Rectal smooth muscle tissue (tissue), 1 donor: ENCODE measurements at regions not wholly inside any gene's neighbourhood (a gene's known extent, or its start where the extent isn't known, plus 50 kb on each side); places are given as distances from the start of the nearest gene placed in this dataset.

ENCODE experiments used
- H3K27ac ChIP-seq: one replicate; pipeline ENCODE4 v1.7.0; 2013; ENCODE audit warnings: low read depth, low read length, inconsistent platforms
- H3K27me3 ChIP-seq: one replicate; pipeline ENCODE4 v1.7.0; 2013; ENCODE audit warnings: low read length; ENCODE audit not compliant: control insufficient read depth, insufficient read depth
- H3K36me3 ChIP-seq: one replicate; pipeline ENCODE4 v1.7.0; 2013; ENCODE audit warnings: low read length; ENCODE audit not compliant: control insufficient read depth, insufficient read depth
- H3K4me1 ChIP-seq: one replicate; pipeline ENCODE4 v1.7.0; 2013; ENCODE audit warnings: low read length; ENCODE audit not compliant: control insufficient read depth, insufficient read depth
- H3K4me3 ChIP-seq: one replicate; pipeline ENCODE4 v1.7.0; 2013; ENCODE audit warnings: low read length
- H3K9ac ChIP-seq: one replicate; pipeline ENCODE4 v1.7.0; 2013; ENCODE audit warnings: low read length

DNA sequence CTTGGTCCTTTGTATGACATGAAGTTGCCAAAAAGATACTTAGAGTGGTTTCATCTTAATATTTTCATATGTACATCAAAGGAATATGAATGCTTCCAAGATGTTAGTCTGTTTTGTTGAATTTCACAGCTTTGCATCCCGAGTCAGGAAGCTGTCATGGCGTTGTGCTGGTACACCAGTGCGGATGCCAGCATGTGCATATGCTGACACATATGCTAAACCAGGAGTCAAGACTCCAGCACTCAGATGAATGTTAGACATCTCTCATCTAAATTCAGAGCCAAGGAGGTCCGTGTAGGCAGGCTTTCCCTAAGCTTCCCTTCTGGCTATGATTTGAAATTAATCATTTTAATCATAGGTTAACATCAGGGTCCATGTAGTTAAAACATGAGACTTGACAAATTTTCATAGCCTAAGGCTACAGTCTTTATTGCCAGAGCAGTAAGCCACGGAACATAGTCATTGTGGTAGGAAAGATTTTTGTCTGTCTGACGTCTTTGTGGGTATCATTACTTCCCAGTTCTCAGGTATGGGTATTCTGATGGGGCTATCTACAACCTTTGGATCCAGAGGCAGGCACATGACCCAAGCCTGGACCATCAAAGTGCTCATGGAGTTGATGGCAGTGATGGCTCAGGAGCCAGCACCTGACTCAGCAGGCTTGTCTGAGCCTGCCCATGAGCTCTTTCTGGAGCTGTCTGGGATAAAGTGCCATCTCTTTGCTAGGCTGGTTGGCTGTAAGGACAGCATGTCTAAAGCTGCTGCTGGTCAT lies 246.1 kb downstream of the KCNRG start:
- no peak overlapping the region for H3K4me3 ChIP-seq
- no peaks in the 10 kb centered on the region for H3K36me3 ChIP-seq
- no peak overlapping the region for H3K9ac ChIP-seq
- H3K27ac ChIP-seq = no peak overlapping the region
- no peaks in the 10 kb centered on the region for H3K4me1 ChIP-seq
- H3K27me3 ChIP-seq = no peaks in the 10 kb centered on the region

DNA sequence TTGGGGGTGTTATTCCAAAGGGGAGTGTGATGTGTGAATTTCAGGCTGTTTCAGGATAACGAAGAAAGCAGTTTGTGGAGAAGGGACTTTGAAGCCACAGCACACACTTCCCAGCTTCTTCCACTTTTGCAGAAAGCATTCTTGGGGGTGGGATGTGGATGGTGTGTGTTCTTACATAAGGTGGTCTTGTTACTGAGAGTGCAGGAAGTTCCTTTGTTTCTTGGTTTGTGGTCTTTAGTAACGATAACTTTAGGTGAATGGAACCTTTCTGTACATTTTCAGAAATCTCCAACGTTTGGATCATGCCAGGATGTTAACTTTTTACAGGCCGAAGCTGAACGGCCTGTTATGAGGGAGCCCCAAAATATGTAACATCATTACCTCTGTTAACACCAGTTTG lies 251.8 kb downstream of the KCNRG start:
- no peaks in the 10 kb centered on the region for H3K27me3 ChIP-seq
- no peak overlapping the region for H3K9ac ChIP-seq
- H3K27ac ChIP-seq = no peak overlapping the region
- no peaks in the 10 kb centered on the region for H3K4me1 ChIP-seq
- H3K36me3 ChIP-seq = no peaks in the 10 kb centered on the region
- H3K4me3 ChIP-seq = no peak overlapping the region

DNA sequence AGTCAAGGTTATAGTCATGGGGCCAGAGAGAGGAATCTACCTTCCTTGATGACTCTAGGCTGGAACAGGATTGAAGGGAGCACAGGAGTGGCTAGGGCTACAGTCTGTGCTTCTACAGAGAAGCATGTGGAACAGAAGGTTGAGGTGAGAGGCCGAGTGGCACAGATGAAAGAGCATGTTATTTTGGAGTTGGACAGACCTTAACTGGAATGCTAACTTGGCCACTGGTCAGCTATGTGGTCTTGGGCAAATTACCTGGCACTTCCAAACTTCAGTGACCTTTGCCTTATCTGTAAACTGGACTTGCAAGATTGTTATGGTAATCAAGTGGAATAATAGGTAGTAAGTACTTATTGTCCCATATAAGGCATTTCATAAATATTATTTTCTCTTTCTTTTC lies 252.7 kb downstream of the KCNRG start:
- H3K27ac ChIP-seq = no peak overlapping the region
- no peaks in the 10 kb centered on the region for H3K36me3 ChIP-seq
- H3K27me3 ChIP-seq = no peaks in the 10 kb centered on the region
- no peaks in the 10 kb centered on the region for H3K4me1 ChIP-seq
- no peak overlapping the region for H3K4me3 ChIP-seq
- H3K9ac ChIP-seq = no peak overlapping the region

DNA sequence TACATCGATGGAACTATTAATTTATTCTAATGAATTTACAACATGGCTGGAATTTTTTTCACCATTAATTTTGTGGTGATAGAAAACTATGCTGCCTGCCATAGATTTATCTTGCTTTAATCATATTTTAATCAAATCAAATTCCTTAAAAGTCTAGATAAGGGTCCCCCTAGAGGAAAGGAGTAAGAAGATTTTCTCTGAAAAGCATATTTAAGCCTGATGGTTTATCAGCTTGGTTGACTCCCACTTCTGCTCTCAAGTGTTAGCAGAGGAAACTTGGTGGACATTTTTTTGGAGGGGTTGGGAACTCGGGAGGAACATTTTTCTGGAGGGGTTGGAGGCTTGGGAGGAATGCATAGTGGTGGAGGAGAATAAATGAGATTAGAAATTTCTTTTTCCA lies 253.3 kb downstream of the KCNRG start:
- Histone ChIP-seq H3K4me1 (no peaks in the 10 kb centered on the region), H3K27me3 (no peaks in the 10 kb centered on the region), H3K4me3 (no peak overlapping the region), H3K36me3 (no peaks in the 10 kb centered on the region), H3K27ac (no peak overlapping the region), H3K9ac (no peak overlapping the region)

DNA sequence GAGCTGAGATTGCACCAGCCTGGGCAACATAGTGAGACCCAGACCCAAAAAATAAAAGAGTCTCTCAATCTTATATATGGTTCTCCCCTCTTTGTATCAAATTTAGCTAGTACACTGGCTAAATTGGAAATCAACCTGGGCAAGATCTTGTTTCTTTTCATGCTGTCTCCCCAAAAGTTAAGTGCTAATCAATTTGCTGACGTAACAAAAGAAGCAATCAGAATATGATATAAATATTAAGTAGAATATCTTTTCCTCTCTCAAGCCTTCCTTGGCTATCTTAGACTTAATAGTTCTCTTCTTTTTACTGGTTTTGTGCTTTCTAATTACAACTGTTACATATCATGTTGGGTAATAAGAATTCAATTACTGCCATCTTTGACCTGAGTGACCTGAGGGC lies 258.9 kb downstream of the KCNRG start:
- H3K4me1 ChIP-seq = no peaks in the 10 kb centered on the region
- H3K27me3 ChIP-seq = no peaks in the 10 kb centered on the region
- H3K4me3 ChIP-seq = no peak overlapping the region
- H3K27ac ChIP-seq = no peak overlapping the region
- H3K36me3 ChIP-seq = no peaks in the 10 kb centered on the region
- no peak overlapping the region for H3K9ac ChIP-seq

DNA sequence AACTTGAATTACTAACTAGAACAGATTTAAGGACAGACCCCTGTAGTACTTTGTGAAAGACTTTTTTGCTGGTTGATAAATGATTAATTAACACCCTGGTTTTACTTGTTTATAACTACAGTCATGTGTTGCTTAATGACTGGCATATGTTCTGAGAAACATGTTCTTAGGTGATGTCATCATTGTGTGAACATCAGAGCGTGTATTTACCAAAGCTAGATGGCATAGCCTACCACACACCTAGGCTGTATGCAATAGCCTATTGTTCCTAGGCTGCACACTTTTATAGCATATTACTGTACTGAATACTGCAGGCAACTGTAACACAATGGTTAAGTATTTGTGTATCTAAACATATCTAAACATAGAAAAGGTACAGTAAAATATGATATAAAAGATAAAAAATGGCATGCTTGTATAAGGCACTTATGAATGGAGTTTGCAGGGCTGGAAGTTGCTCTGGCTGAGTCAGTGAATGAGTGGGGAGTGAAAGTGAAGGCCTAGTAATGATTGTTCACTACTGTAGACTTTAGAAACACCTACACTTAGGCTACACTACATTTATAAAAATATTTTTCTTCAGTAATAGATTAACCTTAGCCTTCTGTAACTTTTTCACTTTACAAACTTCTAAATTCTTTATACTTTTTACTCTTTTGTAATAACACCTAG lies 260.3 kb downstream of the KCNRG start:
- no peaks in the 10 kb centered on the region for H3K27me3 ChIP-seq
- no peak overlapping the region for H3K9ac ChIP-seq
- no peaks in the 10 kb centered on the region for H3K36me3 ChIP-seq
- no peak overlapping the region for H3K4me3 ChIP-seq
- no peak overlapping the region for H3K27ac ChIP-seq
- H3K4me1 ChIP-seq = no peaks in the 10 kb centered on the region

DNA sequence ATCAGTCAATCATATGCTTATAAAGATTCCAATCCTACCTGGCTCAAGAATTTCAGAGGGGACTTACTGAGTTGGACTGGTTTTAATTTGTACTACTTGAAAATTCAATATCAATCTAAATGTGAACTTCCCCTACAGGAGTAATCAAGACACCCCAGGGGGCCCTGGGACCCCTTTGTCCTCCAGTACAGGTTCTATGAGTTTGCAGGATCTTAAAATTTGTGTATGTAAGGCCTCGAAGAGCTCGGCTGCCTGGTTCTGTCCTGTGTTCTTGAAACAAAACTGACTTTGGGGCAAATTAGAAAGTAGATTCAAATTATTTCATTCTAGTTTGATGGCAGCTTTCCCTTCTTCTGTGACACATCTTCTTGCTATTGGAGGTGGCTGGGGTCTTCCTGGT lies 261.3 kb downstream of the KCNRG start:
- Histone ChIP-seq H3K36me3 (no peaks in the 10 kb centered on the region), H3K27me3 (no peaks in the 10 kb centered on the region), H3K9ac (no peak overlapping the region), H3K4me3 (no peak overlapping the region), H3K27ac (no peak overlapping the region), H3K4me1 (no peaks in the 10 kb centered on the region)

DNA sequence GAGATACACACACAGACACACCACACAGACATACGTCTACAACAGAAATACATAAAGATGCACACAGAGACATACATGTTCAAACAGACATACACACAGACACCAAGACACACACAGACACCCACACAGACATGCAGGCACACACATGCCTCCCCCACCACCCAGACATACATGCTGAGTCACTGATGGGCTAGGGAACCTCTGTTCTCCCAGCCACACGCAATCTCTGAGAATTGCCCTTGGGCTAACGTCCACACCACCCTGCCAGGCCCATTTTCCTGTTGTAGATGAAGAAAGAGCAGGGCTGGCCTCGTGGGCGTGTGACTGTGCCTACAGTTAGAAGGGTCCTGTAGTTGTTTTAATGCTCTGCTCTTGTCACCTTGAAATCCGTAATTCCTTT lies 261.9 kb downstream of the KCNRG start:
- Histone ChIP-seq H3K27ac (no peak overlapping the region), H3K36me3 (no peaks in the 10 kb centered on the region), H3K4me1 (no peaks in the 10 kb centered on the region), H3K4me3 (no peak overlapping the region), H3K9ac (no peak overlapping the region), H3K27me3 (no peaks in the 10 kb centered on the region)

DNA sequence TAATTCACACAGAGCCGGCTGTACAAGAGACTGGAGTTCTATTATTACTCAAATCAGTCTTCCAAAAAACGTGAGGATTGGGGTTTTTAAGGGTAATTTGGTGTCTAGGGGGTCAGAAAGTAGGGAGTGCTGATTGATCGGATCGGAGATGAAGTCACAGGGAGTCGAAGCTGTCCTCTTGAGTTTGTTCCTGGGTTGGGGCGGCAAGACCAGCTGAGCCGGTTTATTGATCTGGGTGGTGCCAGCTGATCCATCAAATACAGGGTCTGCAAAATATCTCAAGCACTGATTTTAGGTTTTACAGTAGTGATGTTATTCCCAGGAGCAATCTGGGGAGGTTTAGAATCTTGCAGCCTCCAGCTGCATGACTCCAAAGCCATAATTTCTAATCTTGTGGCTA lies 262.7 kb downstream of the KCNRG start:
- Histone ChIP-seq H3K36me3 (no peaks in the 10 kb centered on the region), H3K4me3 (no peak overlapping the region), H3K27ac (no peak overlapping the region), H3K27me3 (no peaks in the 10 kb centered on the region), H3K4me1 (no peaks in the 10 kb centered on the region), H3K9ac (no peak overlapping the region)

DNA sequence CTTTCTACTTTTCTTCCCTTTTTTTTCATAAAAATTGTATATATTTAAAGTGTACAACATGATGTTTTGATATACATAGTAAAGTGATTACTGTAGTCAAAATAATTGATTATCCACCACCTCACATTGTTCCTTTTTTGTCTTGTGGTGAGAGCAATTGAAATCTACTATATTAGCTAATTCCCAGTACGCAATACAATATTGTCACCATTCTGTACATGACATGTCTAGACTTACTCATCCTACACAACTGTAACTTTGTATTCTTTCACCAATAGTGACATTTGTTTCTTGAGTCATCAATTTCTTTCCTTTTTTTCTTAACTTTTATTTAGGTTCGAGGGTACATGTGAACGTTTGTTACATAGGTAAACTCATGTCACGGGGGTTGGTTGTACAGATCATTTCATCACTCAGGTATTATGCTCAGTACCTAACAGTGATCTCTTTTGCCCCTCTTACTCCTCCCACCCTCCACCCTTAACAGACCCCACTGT lies 265.2 kb downstream of the KCNRG start:
- Histone ChIP-seq H3K27ac (no peak overlapping the region), H3K9ac (no peak overlapping the region), H3K4me3 (no peak overlapping the region), H3K4me1 (no peaks in the 10 kb centered on the region), H3K27me3 (no peaks in the 10 kb centered on the region), H3K36me3 (no peaks in the 10 kb centered on the region)

DNA sequence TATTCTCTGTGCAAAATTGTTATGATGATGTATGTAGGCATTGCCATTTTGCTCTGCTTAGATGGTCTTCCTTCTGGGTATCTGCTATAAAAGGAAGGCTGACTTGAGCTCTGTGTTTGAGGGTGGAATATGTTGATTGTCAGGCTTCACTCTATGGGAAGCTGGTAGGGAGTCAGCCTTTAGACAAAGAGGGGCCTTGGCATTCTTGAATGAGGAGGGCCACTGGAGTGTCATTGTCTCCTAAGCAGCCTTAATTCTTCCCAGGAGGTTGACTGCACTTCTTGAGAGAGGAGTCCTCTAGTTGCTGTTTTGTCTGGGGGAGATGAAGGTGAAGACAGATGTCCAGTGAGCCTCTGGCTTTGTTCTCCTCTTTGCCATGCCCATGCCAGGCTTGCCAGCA lies 266.8 kb downstream of the KCNRG start:
- Histone ChIP-seq H3K4me3 (no peak overlapping the region), H3K27me3 (no peaks in the 10 kb centered on the region), H3K36me3 (no peaks in the 10 kb centered on the region), H3K27ac (no peak overlapping the region), H3K9ac (no peak overlapping the region), H3K4me1 (no peaks in the 10 kb centered on the region)

DNA sequence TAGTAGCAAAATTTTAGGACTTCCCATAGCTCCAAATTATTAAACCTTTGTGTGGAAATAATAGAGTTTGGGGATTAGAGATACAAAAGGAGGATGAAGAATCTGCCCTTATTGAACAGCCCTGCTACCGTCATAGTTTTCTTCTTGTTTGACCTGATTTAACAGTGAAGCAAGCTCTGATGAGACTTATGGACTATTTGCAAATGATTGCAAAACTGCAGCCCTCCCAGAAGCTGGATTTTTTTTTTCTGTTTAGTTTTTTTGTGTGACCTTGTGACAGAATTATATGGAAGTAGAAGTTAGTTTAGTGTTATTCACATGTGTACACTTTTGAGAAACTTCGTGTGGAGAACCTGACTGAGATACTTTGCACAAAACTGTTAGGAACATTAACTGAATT lies 267.8 kb downstream of the KCNRG start:
- no peaks in the 10 kb centered on the region for H3K27me3 ChIP-seq
- no peaks in the 10 kb centered on the region for H3K4me1 ChIP-seq
- H3K27ac ChIP-seq = no peak overlapping the region
- H3K36me3 ChIP-seq = no peaks in the 10 kb centered on the region
- H3K4me3 ChIP-seq = no peak overlapping the region
- no peak overlapping the region for H3K9ac ChIP-seq

DNA sequence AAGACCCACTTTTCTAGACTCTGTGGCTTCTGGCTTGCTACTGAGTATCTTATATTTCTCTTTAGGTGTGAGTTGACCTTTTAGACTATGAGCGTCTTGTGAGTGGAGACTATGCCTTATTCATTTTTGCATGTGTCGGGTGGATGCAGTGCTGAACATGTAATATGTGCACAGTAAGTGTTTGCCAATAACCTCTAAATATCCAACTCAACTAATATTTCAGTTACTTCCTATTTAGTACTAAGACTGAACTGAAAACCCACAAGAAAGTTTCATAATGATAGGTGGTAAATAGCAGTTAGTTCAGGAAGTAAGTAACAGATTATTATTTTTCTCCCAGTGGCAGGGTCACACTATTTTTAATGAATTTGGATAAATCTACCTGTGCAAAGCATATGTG lies 269.3 kb downstream of the KCNRG start:
- no peaks in the 10 kb centered on the region for H3K27me3 ChIP-seq
- no peak overlapping the region for H3K9ac ChIP-seq
- no peaks in the 10 kb centered on the region for H3K4me1 ChIP-seq
- no peaks in the 10 kb centered on the region for H3K36me3 ChIP-seq
- H3K4me3 ChIP-seq = no peak overlapping the region
- H3K27ac ChIP-seq = no peak overlapping the region
